Liver (tissue), 3 donors: ENCODE measurements at regions not wholly inside any gene's neighbourhood (a gene's known extent, or its start where the extent isn't known, plus 50 kb on each side); places are given as distances from the start of the nearest gene placed in this dataset.

Experiments used
- FOXA2 ChIP-seq: IDR thresholded peaks from 2 replicates; pipeline ENCODE4 v1.6.1; 2016; ENCODE audit warnings: antibody characterized with exemption
- GABPA ChIP-seq, 2 donors: IDR thresholded peaks in 1 of 2; conservative IDR thresholded peaks in 1 of 2; 2 replicates each; pipeline ENCODE4 v1.6.1; 2016; ENCODE audit warnings: antibody characterized with exemption in 2 of 2, mild to moderate bottlenecking in 1 of 2, moderate library complexity in 1 of 2
- HNF4A ChIP-seq, 2 donors: conservative IDR thresholded peaks; 2 replicates each; pipeline ENCODE4 v1.6.1; 2016; ENCODE audit warnings: antibody characterized with exemption in 2 of 2, mild to moderate bottlenecking in 2 of 2
- HNF4G ChIP-seq: IDR thresholded peaks from 2 replicates; pipeline ENCODE4 v1.6.1; 2016; ENCODE audit warnings: antibody characterized with exemption
- NR2F2 ChIP-seq: IDR thresholded peaks from 2 replicates; pipeline ENCODE4 v1.6.1; 2016; ENCODE audit warnings: antibody characterized with exemption
- SP1 ChIP-seq: IDR thresholded peaks from 2 replicates; pipeline ENCODE4 v1.6.1; 2018; ENCODE audit warnings: antibody characterized with exemption, mild to moderate bottlenecking
- TAF1 ChIP-seq: conservative IDR thresholded peaks from 2 replicates; pipeline ENCODE4 v1.6.1; 2016; ENCODE audit warnings: antibody characterized with exemption, mild to moderate bottlenecking
- YY1 ChIP-seq: IDR thresholded peaks from 2 replicates; pipeline ENCODE4 v1.6.1; 2016; ENCODE audit warnings: antibody characterized with exemption, mild to moderate bottlenecking
- TF ChIP-seq, protein P1 (sequence below): fragments of 150-350 bp; IDR thresholded peaks from 2 replicates; pipeline ENCODE4 v1.5.1; 2017; ENCODE audit warnings: improper control_type of control experiment, low read depth, low read length; ENCODE audit not compliant: missing input control
- TF ChIP-seq, protein P2 (sequence below): IDR thresholded peaks from 2 replicates; pipeline ENCODE4 v1.6.1; 2016; ENCODE audit warnings: antibody characterized with exemption, mild to moderate bottlenecking
- TF ChIP-seq, protein P3 (sequence below): IDR thresholded peaks from 2 replicates; pipeline ENCODE4 v1.6.1; 2016; ENCODE audit warnings: antibody characterized with exemption
- TF ChIP-seq, protein P4 (sequence below): IDR thresholded peaks from 2 replicates; pipeline ENCODE4 v1.6.1; 2016; ENCODE audit warnings: antibody characterized with exemption
- TF ChIP-seq, protein P5 (sequence below): IDR thresholded peaks from 2 replicates; pipeline ENCODE4 v1.6.1; 2016; ENCODE audit warnings: antibody characterized with exemption
- donor health status: healthy.
- donor health status: healthy.

DNA sequence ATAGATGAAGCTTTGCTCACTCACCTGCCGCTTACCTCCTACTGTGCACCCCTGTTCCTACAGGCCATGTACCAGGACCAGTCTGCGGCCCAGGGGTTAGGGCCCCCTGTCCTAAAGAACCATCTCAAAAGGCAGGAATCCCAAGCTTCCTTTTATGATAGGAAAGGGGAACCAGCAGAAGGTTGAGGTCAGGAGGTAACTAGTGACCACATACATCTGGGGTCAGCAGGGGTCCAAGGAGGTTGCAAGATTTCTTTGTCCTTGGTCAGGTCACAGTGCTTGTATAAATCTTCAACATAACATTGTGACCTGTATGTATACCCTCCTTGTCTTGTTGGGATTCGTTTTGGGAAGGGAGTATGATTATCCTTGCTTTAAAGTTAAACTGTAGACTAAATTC lies 73.8 kb downstream of the OAT start:
- TF ChIP-seq, protein P1, sequence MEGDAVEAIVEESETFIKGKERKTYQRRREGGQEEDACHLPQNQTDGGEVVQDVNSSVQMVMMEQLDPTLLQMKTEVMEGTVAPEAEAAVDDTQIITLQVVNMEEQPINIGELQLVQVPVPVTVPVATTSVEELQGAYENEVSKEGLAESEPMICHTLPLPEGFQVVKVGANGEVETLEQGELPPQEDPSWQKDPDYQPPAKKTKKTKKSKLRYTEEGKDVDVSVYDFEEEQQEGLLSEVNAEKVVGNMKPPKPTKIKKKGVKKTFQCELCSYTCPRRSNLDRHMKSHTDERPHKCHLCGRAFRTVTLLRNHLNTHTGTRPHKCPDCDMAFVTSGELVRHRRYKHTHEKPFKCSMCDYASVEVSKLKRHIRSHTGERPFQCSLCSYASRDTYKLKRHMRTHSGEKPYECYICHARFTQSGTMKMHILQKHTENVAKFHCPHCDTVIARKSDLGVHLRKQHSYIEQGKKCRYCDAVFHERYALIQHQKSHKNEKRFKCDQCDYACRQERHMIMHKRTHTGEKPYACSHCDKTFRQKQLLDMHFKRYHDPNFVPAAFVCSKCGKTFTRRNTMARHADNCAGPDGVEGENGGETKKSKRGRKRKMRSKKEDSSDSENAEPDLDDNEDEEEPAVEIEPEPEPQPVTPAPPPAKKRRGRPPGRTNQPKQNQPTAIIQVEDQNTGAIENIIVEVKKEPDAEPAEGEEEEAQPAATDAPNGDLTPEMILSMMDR: no peak
- TF ChIP-seq, protein P2, sequence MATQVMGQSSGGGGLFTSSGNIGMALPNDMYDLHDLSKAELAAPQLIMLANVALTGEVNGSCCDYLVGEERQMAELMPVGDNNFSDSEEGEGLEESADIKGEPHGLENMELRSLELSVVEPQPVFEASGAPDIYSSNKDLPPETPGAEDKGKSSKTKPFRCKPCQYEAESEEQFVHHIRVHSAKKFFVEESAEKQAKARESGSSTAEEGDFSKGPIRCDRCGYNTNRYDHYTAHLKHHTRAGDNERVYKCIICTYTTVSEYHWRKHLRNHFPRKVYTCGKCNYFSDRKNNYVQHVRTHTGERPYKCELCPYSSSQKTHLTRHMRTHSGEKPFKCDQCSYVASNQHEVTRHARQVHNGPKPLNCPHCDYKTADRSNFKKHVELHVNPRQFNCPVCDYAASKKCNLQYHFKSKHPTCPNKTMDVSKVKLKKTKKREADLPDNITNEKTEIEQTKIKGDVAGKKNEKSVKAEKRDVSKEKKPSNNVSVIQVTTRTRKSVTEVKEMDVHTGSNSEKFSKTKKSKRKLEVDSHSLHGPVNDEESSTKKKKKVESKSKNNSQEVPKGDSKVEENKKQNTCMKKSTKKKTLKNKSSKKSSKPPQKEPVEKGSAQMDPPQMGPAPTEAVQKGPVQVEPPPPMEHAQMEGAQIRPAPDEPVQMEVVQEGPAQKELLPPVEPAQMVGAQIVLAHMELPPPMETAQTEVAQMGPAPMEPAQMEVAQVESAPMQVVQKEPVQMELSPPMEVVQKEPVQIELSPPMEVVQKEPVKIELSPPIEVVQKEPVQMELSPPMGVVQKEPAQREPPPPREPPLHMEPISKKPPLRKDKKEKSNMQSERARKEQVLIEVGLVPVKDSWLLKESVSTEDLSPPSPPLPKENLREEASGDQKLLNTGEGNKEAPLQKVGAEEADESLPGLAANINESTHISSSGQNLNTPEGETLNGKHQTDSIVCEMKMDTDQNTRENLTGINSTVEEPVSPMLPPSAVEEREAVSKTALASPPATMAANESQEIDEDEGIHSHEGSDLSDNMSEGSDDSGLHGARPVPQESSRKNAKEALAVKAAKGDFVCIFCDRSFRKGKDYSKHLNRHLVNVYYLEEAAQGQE: no peak
- TF ChIP-seq, protein P3, sequence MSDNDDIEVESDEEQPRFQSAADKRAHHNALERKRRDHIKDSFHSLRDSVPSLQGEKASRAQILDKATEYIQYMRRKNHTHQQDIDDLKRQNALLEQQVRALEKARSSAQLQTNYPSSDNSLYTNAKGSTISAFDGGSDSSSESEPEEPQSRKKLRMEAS: no peak
- TF ChIP-seq SP1: no peak
- TF ChIP-seq NR2F2: no peak
- TF ChIP-seq YY1: no peak
- TF ChIP-seq, protein P4, sequence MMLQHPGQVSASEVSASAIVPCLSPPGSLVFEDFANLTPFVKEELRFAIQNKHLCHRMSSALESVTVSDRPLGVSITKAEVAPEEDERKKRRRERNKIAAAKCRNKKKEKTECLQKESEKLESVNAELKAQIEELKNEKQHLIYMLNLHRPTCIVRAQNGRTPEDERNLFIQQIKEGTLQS: no peak
- TF ChIP-seq FOXA2: no peak
- no peak for TF ChIP-seq GABPA (IDR thresholded peaks at IDR 0.05 in 1 of 2, conservative IDR thresholded peaks at IDR 0.05 in 1 of 2)
- no peak for TF ChIP-seq TAF1
- no peak for TF ChIP-seq HNF4G
- no peak for TF ChIP-seq HNF4A (conservative IDR thresholded peaks at IDR 0.05)
- TF ChIP-seq, protein P5, sequence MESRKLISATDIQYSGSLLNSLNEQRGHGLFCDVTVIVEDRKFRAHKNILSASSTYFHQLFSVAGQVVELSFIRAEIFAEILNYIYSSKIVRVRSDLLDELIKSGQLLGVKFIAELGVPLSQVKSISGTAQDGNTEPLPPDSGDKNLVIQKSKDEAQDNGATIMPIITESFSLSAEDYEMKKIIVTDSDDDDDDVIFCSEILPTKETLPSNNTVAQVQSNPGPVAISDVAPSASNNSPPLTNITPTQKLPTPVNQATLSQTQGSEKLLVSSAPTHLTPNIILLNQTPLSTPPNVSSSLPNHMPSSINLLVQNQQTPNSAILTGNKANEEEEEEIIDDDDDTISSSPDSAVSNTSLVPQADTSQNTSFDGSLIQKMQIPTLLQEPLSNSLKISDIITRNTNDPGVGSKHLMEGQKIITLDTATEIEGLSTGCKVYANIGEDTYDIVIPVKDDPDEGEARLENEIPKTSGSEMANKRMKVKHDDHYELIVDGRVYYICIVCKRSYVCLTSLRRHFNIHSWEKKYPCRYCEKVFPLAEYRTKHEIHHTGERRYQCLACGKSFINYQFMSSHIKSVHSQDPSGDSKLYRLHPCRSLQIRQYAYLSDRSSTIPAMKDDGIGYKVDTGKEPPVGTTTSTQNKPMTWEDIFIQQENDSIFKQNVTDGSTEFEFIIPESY: no peak
